ENCODE measurements at regions not wholly inside any gene's neighbourhood (a gene's known extent, or its start where the extent isn't known, plus 50 kb on each side); places are given as distances from the start of the nearest gene placed in this dataset.
"Not testable (repeated sequence)": the region's sequence is repeated elsewhere in the genome, so short reads cannot be mapped to it uniquely, and the experiment has no call there.

DNA sequence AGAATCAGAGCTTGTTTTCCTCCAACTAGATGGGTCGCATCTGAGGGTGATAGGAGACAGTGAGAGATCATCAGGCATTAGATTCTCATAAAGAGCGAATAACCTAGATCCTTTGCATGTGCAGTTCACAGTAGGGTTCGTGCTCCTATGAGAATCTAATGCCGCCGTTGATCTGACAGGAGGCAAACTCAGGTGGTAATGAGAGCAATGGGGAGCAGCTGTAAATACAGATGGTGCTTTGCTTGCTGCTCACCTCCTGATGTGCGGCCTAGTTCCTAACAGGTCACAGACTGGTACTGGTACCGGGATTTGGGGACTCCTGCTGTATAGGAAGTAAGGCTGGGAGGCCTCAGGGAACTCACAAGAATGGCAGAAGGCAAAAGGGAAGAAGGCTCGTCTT lies 276.5 kb downstream of the FAT4 start:
- Mint-ChIP-seq H3K27me3 (ENCODE audit: low read depth) (no peaks in the 10 kb centered on the region), H3K27ac (ENCODE audit: unreplicated experiment) (no peak overlapping the region), H3K36me3 (ENCODE audit: low read depth) (no peaks in the 10 kb centered on the region), H3K4me3 (no peak overlapping the region), H3K4me1 (peaks cover 19% of the 10 kb centered on the region), H3K9me3 (peaks cover 3% of the 10 kb centered on the region)
- no peak for DNase-seq (ENCODE audit: low read depth, low spot score)
- TF ChIP-seq CTCF (conservative IDR thresholded peaks at IDR 0.05) = no peak

DNA sequence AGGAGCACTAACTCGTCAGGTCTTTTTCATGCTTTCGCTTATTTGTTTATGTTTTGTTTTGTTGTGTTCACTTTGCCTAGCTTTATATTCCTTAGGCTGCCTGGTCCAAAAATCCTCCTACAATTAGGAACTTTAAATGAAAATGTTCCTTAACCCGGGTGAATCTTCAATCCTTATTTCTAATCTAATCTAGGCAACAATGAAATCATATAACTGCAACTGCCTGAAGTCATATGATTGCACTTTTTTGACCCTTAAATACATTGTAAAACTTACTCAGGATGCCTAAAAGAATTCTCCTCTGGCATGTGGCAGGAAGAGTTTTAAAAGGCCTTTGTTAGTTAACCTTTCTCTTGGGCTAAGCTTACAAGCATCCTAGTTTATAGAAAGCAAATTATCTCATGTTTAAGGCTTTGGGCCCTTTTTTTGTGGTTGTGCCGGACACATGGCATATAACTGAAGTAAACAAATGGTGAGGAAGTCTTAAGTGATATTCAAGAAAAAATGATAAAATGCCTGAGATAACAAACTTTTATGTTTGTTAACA lies 279.4 kb downstream of the FAT4 start:
- H3K27ac Mint-ChIP-seq (ENCODE audit: unreplicated experiment) = peak overlapping the region; percentile 93
- no peak for DNase-seq (ENCODE audit: low read depth, low spot score)
- no peak for TF ChIP-seq CTCF (conservative IDR thresholded peaks at IDR 0.05)
- peaks cover 23% of the 10 kb centered on the region for H3K4me1 Mint-ChIP-seq
- H3K4me3 Mint-ChIP-seq = no peak overlapping the region
- H3K27me3 Mint-ChIP-seq (ENCODE audit: low read depth) = no peaks in the 10 kb centered on the region
- H3K36me3 Mint-ChIP-seq (ENCODE audit: low read depth) = no peaks in the 10 kb centered on the region
- H3K9me3 Mint-ChIP-seq = peaks cover 3% of the 10 kb centered on the region

- H3K27ac Mint-ChIP-seq (ENCODE audit: unreplicated experiment); DNase-seq (ENCODE audit: low read depth, low spot score); H3K27me3 Mint-ChIP-seq (ENCODE audit: low read depth); H3K4me1 Mint-ChIP-seq; H3K4me3 Mint-ChIP-seq; H3K36me3 Mint-ChIP-seq (ENCODE audit: low read depth); H3K9me3 Mint-ChIP-seq: not testable (repeated sequence)
Observed at GRCh38 chr4:125605926-125606325, 291.2 kb downstream of the FAT4 start.

- no peak overlapping the region for H3K4me3 Mint-ChIP-seq
- TF ChIP-seq CTCF (conservative IDR thresholded peaks at IDR 0.05) = no peak
- H3K4me1 Mint-ChIP-seq = no peaks in the 10 kb centered on the region
- H3K36me3 Mint-ChIP-seq (ENCODE audit: low read depth) = no peaks in the 10 kb centered on the region
- DNase-seq (ENCODE audit: low read depth, low spot score) = no peak
- H3K27ac Mint-ChIP-seq (ENCODE audit: unreplicated experiment) = no peak overlapping the region
- no peaks in the 10 kb centered on the region for H3K27me3 Mint-ChIP-seq (ENCODE audit: low read depth)
- H3K9me3 Mint-ChIP-seq = peaks cover 2% of the 10 kb centered on the region
Observed at GRCh38 chr4:125620066-125620860, 305.5 kb downstream of the FAT4 start.

- TF ChIP-seq CTCF (conservative IDR thresholded peaks at IDR 0.05) = no peak
- no peak overlapping the region for H3K27ac Mint-ChIP-seq (ENCODE audit: unreplicated experiment)
- H3K4me1 Mint-ChIP-seq = no peaks in the 10 kb centered on the region
- H3K36me3 Mint-ChIP-seq (ENCODE audit: low read depth) = no peaks in the 10 kb centered on the region
- H3K9me3 Mint-ChIP-seq = no peaks in the 10 kb centered on the region
- no peak overlapping the region for H3K4me3 Mint-ChIP-seq
- DNase-seq (ENCODE audit: low read depth, low spot score) = no peak
- H3K27me3 Mint-ChIP-seq (ENCODE audit: low read depth) = no peaks in the 10 kb centered on the region
Observed at GRCh38 chr4:125624951-125625350, 310.2 kb downstream of the FAT4 start.

DNA sequence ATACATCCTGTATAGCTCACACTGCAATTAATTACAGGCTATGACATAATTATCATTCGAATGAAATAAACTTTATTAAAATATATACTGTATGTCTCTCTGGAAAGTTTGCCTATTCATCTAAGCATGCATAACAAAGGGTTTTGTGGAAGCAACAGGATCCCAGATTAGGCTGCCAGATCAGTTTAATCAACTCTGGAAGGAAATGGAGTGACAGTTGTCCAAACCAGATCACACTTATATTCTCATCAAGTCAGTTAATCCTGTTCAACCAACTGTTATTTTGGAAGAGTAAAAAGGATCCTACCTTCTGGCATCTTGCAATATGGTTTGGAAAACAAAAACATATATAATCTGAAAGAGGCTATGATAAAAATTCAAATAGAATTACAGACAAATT lies 312.2 kb downstream of the FAT4 start:
- Mint-ChIP-seq H3K27me3 (ENCODE audit: low read depth) (no peaks in the 10 kb centered on the region), H3K27ac (ENCODE audit: unreplicated experiment) (no peak overlapping the region), H3K4me1 (no peaks in the 10 kb centered on the region), H3K4me3 (no peak overlapping the region), H3K36me3 (ENCODE audit: low read depth) (no peaks in the 10 kb centered on the region), H3K9me3 (no peaks in the 10 kb centered on the region)
- DNase-seq (ENCODE audit: low read depth, low spot score) = no peak
- TF ChIP-seq CTCF (conservative IDR thresholded peaks at IDR 0.05) = no peak

All from neural crest cell (in vitro differentiated cells).